GM23338 (cell line): ENCODE measurements at regions not wholly inside any gene's neighbourhood (a gene's known extent, or its start where the extent isn't known, plus 50 kb on each side); places are given as distances from the start of the nearest gene placed in this dataset.

ENCODE experiments used
- CREB1 ChIP-seq: fragments of 250-450 bp; sonication (Bioruptor Pico); IDR thresholded peaks from 2 replicates; pipeline ENCODE4 v1.5.0; 2020; ENCODE audit warnings: low read depth, mild to moderate bottlenecking, moderate library complexity
- CTCF ChIP-seq, 2 experiments: fragments of 200-600 bp in 1 of 2; sonication (generic) in 1 of 2; conservative IDR thresholded peaks; 2 replicates each; pipeline versions ENCODE4 v1.5.1 to v1.6.1; 2016 to 2017; ENCODE audit warnings: antibody characterized with exemption in 2 of 2, low read depth in 2 of 2, mild to moderate bottlenecking in 2 of 2, moderate library complexity in 1 of 2
- ETS1 ChIP-seq: IDR thresholded peaks from 2 replicates; pipeline ENCODE4 v1.6.1; 2016; ENCODE audit warnings: antibody characterized with exemption
- JUNB ChIP-seq: IDR thresholded peaks from one replicate; pipeline ENCODE4 v1.6.1; 2016; ENCODE audit warnings: antibody characterized with exemption; ENCODE audit not compliant: unreplicated experiment
- NANOG ChIP-seq: IDR thresholded peaks from 2 replicates; pipeline ENCODE4 v1.6.1; 2016; ENCODE audit warnings: antibody characterized with exemption, borderline replicate concordance

DNA sequence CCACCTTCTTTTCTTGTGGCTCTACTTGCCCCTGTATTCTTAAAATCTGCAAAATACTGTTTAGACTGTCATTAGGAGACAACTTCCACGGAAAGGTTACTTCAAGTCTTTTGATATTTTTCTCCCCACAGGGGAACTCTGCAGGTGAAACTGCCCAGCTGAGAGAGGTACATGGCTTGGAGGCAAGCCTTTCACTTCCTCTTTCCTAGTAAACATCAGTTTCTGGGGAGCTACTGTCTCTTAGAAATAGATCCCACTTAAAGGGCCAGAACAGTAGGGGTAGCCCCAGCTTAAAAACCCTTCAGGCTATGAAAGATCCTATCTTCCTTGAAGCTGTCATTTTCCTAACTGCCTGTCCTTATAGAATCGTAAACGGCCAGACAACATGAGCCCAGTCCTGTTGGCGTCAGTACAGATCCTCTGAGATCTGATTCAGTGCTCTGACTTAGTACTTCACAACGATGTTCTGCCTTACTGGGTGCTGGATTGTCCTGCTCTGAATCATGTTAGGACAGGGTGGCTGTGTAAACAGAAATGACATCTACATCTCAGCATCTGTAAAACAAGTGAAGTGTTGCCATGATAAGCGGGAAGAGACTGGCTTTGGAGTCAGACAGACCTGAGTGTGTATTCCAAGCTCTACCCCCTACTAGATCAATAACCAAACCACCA is 102.1 kb downstream of the ITIH6 start (continued):
- no peak for TF ChIP-seq ETS1
- no peak for TF ChIP-seq JUNB
- TF ChIP-seq CTCF (conservative IDR thresholded peaks at IDR 0.05; ENCODE audit: low read depth in 2 of 2), result no peak
- no peak for TF ChIP-seq NANOG
- TF ChIP-seq CREB1 (CRISPR knock-in tag), result no peak
